Retina (tissue), 1 donor: ENCODE measurements at regions not wholly inside any gene's neighbourhood (a gene's known extent, or its start where the extent isn't known, plus 50 kb on each side); places are given as distances from the start of the nearest gene placed in this dataset.
"Not testable (repeated sequence)": the region's sequence is repeated elsewhere in the genome, so short reads cannot be mapped to it uniquely, and the experiment has no call there.

Experiments
- DNase-seq: peaks from one replicate; pipeline ENCODE4 v3.0.0-alpha.2; 2016

DNA sequence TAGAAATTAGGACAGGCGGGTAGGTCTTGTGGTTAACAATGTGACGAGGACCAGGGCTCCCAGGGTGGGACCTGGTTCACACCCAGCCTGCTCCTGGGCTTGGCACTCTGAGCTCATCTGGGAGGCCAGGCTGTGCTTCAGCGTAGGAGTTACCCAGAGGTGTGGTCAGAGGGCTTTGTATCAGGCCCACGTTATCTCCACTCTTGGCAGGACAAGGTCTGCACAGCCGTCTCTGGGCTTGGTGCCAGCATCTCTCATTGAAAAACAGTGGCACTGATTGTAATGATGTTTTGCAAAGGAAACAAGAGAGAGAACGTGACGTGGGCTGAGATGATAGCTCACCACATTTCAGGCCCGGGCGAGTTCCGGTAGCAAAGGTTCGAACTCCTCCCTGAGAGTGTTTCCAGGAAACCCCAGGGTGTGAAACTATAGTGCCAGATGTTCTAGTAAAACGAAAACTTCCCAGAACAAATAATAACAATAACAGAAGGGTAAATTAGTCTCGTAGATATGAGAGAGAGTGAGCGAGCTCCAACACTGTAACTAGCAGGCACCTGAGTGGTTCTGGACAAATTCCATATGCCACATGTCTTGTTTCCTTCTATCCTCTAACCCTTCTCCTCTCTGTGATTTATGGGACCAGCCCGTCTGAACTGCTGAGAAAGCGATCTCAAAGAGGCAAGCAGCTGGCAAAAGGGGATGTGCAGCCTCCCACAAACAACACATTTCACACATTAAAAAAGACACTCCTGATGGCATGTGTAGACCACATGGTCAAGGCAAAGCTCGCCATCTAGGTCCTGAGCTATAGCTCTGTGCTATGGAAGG, 227.3 kb downstream of the KTN1 start:
- no peak for DNase-seq

DNA sequence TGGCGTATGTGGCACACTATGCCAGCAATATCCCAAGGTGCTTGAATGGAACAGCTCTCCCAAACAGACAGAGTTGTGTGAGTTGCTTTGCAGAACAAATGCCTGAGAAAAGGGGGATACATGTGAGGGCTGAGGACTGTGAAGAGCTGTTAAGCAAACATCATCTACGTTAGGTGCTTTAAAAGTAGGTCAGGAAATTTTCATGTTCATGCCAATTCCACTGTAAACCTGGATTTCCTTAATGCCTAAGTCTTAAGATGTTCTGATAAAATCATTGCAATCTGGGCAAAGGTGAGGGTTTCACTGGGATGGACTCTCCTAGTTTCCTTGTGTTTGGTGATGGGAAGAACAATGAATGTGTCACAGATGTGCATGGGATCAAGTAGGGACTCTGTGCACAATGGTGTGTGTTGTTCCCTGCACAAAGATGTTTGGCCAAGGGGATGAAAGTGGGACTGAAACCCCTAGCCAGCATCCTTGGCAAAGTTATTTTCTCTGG, 227.9 kb downstream of the KTN1 start:
- no peak for DNase-seq

GRCh38 chr14:55813630-55814029, 233.6 kb downstream of the KTN1 start:
- DNase-seq = no peak

- DNase-seq = no peak
Observed at GRCh38 chr14:55814064-55814463, 234.1 kb downstream of the KTN1 start.

GRCh38 chr14:55814873-55815272, 234.9 kb downstream of the KTN1 start:
- no peak for DNase-seq

DNA sequence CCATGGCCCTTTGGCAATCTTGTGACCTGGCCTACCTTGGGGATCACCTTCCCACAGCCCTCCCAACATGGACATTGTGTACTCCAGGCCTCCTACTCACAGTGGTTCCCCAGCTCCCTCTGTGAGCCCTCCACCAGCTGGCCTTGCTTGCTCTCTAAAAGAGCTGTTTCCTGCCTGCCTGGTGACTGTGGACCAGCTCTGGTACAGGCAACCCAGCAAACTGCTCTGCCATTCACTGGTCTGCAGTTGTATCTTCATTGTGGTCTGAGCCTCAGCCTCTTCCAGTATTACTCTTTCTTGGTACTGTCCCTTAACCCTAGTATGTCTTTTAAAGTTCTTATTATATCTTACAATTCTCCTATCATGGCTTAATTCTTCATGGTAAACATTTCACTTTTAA, 236.2 kb downstream of the KTN1 start:
- no peak for DNase-seq

GRCh38 chr14:55819610-55820304, 239.8 kb downstream of the KTN1 start:
- DNase-seq = no peak

DNA sequence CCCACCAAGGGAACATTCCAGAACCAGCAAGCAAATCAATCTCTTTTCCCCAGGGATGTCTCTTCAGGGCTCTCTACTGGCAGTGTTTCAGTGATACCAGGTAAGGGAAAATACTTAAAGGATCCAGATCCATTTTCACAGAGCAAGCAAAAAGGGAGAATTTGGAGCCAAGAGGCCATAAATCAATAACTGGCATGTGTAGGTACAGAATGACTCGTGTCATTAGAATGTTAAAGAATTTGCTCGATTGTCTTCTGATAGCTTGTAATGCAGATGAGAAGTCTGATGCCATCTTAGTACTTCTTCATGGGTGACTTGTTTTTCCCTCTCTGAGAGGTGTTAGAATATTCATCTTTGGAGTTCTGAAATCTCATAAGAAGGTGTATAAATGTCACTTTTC, 242.9 kb downstream of the KTN1 start:
- DNase-seq = no peak

DNA sequence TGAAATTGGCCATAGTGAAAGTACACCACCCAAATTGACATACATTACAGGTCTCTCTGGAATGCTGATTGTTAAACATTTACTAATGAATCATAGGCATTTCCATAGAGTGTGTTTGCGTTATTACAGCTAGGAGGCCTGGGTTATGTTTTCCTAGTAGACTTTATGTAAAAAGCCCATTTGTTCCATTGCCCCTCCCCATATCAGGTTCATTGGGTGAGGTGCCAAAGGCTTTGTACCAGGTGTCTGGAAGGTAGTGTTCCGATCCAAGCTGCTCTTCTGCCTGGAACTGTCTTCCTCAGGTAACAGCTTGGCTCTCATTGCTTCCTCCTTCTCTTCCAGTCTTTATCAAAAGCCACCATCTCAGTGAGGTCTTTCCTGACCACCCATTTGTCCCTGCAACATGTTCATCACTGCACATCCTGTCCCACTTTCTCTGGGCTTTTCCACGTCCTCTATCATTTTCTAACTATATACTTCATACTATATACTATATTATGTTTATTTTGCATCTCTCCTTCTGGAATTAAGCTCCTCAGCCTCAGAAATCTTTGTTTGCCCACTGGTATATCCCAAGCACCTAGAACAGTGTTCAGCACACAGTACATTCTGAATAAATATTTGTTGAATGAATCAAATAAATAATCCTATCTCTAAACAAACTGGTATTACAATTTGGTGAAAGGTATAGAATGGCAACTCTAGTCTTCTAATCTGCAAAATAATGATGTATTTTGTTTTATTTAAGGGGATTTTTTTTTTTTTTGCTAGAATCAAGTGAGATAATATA, 252.3 kb downstream of the KTN1 start:
- no peak for DNase-seq

DNA sequence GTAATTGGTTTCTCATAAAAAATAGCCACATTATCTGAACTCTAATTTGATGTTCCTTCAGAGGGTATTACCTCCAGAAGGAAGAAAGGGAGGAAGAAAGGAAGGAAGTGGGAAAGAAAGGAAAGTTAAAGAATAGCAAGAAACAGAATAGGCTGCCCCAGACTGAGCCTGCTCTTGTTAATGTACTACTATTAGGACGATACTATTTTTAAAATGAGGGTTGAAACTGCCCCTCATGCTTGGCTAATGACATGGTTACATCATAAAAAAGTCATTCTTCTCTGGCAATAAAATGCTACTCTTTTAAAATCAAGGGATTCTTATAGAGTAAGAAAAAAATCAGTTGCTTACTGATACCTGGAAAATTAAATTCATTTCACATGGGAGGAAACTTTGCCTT, 253.0 kb downstream of the KTN1 start:
- DNase-seq = no peak

- no peak for DNase-seq
Observed at GRCh38 chr14:55834390-55834789, 254.4 kb downstream of the KTN1 start.

DNA sequence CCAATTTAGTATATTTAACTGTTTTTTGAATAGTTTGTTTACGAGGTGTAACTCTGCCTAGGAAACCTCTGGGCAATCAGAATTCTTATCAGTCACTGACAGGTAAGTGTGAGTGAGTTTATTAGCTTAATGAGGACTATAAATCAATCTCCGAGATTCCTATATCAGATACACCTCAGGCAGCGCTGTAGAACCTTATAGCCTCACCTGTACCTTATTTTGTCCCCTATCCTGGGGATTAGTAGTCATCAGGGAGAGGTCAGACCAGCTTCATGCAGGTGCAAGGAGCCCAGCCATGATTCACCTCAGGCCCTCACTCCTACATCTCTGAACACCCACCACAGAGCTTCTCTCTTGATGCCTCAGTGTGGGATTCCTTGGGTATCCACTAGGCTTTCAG, 256.0 kb downstream of the KTN1 start:
- DNase-seq = no peak

DNA sequence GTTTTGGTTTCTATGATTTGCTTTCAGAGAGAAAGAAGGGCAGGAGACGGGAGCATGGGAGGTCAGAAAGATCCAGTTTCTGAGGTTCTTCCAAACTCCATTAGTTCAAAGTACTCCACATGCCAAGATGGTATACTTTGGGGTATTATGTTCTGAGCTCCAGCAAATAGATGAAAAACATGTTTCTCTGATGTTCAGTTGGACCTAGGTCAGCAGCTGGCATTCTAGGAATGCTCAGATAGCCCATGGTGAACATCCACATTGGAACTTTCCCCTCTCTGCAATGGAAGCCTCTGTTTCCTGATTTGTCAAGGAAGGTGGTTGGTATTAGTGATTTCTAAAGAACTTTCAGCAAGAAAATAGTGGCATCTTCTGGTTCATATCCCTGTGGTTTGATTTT, 257.5 kb downstream of the KTN1 start:
- no peak for DNase-seq

DNA sequence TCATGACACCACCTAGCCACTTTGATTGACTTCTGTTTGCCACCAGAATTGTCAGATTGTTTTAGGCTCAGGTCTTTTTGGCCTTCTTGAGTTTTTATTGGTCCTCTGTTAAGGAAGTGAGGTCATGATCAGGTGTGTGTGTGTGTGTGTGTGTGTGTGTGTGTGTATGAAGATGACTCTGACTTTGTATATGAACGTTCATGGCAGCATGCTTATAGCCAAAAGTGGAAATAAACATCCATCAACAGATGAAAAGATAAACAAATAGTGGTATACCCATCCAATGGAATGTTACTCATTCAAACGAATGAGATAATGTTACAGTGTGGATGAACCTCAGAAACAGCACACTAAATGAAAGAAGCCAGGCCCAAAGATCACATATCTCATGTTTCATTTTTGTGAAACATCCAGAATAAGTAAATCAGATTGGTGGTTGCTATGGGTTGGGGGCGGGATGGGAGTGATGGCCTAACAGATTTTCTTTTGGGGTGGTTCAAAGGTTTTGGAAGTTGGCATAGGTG, 258.6 kb downstream of the KTN1 start:
- DNase-seq = no peak

- DNase-seq = not testable (repeated sequence)
Observed at GRCh38 chr14:55839301-55839947, 259.4 kb downstream of the KTN1 start.

- no peak for DNase-seq
Observed at GRCh38 chr14:55840821-55841220, 260.8 kb downstream of the KTN1 start.

- DNase-seq = no peak
Observed at GRCh38 chr14:55841625-55842024, 261.6 kb downstream of the KTN1 start.

GRCh38 chr14:55843718-55844403, 263.9 kb downstream of the KTN1 start:
- no peak for DNase-seq

DNA sequence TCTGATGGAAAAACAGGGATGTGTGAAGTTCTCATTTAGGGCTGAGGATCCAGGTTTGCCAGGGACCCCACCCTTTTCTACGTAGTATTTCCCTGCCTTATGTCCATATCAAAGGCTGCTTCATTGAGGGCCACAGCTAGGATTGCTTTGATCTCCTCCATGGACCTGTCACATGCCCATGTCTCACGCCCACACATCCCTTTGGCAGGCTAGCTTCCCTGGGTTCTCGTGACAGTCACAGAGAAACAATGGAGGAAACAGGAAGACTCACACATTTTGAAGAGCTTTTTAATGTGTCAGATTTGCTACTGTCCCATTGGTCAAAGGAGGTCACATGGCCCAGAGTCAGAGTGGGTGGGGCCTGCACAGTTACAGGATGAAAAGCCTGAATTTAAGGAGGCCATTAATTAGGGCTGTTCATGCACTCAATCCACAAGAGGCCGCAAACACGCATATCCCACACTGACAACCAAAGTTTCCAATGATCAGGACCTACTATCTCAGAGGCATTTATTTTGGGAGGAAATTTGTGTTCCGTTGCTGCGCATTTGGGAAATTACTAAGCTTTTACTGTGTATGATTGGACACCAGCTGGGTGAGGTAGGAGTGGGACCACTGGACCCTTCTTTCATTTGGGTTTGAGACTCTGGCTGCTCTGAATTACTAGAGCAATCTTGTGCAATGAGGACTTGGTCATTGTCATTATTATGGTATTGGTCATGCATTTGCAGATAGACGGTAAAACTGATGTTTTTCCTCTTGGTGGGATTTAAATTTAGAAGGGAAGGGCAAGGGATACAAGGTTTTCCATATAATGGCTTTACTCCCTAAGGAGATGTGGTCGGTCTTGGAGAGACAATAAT, 266.2 kb downstream of the KTN1 start:
- DNase-seq = no peak

DNA sequence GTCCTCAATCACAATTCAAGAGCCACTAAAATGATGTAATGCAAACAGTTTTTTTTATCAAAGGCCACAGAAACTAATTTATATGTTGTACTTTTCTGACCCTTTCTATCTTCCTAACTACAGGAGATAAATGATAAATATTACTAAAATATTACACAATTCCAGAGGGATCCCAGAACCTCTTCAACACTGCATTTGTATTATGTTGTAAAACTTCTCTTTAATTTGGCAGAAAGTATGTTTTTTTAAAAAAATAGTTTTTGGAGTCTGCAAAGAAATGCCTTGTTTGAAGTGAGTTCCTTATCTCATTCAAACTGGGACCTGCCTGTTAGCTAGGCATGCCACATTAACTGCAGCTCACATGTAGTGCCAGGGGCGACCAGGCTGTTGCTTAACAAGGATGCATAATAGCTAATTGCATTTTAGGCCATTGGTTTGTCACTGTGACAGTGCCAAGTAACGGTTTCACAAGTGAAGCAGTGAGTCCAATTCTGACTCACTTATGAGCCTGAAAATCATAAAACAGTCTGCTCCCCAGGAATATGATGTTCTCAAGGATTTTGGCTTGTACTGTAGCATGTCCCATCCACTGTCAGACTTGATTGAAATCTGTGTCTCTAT, 266.9 kb downstream of the KTN1 start:
- peak; percentile 3 for DNase-seq

GRCh38 chr14:55847766-55848165, 267.8 kb downstream of the KTN1 start:
- no peak for DNase-seq
